ENCODE measurements at regions not wholly inside any gene's neighbourhood (a gene's known extent, or its start where the extent isn't known, plus 50 kb on each side); places are given as distances from the start of the nearest gene placed in this dataset.
"Not testable (repeated sequence)": the region's sequence is repeated elsewhere in the genome, so short reads cannot be mapped to it uniquely, and the experiment has no call there.

DNA sequence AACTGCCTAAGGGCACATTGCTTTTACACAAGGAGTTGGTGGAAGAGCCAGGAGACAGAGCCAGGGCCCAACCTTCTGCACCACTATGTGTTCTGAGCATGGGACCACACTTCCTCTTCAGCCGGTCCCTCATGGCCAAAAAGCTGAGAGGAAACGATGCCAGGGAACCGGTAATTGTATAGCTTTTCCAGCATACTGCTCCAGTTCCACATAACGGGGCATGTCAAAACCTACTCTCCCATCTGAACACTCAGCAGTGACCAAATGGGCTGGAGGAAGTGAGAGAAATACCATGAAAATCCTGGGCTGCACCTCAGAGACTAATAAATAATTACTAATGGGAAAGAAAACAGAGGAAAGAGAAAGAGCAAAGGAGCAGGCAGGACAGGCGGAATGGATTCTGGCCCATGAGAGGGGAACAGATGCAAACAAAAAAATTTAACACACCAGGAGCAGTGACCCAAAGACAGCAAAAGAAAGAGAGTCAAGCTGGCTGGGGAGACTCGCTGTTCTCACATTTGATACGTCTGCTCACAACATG, 52.0 kb upstream of the BMP2 start:
- no peak for DNase-seq (ENCODE audit: low read depth)

DNA sequence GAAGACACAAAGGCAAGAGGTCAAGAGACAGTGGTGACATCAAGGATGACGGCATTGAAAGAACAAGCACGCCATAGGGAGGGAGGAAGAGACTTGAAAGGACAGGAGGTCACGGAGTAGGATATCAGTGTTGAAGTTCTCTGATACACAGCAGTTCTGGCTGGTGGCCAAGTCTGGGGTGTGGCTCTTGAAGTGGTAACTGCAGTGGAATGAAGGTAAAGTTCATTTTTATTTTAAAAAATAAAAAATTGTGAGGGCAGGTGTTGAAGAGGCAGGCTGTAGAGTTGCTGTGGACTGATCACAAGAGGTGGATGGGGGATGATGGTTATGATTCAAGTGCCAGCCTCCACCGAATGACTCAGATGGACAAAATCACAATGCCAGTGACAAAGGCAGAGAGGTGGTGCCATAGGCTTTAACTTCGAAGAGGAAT, 53.2 kb upstream of the BMP2 start:
- no peak for DNase-seq (ENCODE audit: low read depth)

DNA sequence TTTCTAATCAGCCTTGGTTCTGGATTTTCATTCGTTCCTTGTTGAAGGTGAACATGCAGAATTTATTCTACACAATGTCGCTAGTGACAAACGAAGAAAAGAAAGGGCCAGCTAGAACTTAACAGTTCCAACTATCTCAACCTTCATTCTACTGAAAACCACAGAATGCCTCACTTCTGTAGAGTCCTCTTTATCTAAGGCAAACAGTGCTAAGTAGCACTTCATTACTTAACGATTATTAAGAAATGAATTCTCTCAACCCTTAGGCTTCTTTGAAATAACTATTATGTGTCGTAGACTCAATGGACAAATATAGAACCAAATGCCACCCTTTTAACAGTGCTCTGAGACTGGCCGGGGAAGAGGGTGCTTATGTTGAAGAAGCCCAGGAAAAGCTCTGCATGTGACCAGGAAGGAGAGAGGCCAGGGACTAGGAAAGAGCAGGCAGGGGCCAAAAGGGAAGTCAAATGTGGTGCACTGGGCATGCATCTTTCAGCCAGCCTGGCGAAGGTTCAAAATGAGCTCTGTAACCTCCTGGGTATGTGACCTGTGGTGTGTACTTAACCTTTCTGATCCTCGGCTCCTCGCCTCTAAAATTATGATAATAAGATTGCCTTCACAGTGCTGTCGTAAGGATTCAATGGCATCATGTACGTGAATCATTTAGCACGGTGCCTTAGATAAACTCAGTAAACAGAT, 55.4 kb upstream of the BMP2 start:
- no peak for DNase-seq (ENCODE audit: low read depth)

DNA sequence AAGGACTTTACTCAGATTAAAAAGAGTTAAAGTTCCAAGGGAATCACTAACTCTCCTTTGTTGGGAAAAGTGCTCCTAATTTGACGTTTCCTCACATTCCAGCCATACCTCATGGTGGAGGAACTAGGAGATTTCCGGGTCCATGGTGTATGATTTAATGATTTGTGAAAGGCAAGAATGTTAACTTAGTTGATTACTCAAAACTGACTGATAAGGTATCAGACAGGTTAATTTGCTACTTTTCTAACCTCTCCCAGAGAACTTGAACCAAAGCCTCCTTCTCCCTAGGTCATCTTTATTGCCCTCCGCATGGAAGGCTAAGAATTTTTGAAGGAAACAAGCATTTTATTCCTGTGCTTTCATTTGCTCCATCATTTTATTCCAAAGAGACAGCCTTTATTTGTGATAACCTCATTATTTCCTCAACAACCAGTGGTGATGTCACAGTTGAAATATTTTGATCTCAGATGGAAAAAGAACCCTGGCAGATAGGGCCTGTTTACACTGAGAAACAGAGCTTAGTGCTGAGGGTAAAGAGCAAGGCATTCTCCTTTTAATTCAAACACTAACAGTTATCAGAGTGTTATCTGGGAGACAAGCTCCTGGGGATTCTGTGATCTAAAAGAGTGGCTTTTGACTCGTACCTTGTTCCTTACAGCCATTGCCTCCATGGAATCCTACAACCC, 57.4 kb upstream of the BMP2 start:
- DNase-seq (ENCODE audit: low read depth) = no peak

DNA sequence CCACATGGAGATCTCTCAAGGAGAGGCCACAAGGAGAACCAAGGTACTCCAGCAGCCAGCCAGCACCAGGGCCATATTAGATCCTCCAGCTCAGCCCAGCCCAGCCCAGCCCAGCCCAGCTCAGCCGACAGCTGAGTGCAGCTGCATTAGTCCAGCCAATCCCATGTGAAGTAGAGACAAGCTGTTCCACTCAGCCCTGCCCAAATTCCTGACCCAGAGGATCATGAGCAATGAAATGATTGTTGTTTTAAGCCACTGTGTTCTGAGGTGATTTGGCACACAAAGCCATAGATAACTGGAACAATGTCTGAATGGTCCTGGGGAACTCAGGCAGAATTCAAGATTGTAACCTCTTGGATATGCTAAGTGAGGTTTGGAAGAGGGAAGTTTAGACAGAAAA, 59.5 kb upstream of the BMP2 start:
- no peak for DNase-seq (ENCODE audit: low read depth)

DNA sequence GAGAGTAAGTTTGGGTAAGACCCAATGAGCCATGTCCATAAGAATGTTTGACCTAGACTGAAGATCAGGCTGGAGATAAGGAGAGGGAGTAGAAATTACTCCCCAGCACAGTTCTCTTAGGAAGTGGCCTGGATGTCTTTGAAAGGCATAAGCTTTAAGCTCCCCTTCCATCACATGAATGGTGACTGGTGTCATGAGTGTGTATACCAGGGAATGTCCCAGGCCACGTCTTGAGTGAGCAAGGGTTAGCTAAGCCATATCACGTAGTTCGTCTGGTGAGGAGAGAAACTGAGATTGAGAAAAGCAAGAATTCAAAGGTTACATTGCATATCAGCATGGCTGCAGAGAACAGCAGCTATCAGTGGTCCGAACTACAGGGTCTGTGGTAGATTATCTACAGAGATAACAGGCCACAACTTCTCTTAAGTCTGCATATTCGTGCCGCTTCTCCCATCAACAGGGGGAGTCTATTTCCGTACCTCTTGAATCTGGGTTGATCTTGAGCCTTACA, 60.1 kb upstream of the BMP2 start:
- no peak for DNase-seq (ENCODE audit: low read depth)

DNA sequence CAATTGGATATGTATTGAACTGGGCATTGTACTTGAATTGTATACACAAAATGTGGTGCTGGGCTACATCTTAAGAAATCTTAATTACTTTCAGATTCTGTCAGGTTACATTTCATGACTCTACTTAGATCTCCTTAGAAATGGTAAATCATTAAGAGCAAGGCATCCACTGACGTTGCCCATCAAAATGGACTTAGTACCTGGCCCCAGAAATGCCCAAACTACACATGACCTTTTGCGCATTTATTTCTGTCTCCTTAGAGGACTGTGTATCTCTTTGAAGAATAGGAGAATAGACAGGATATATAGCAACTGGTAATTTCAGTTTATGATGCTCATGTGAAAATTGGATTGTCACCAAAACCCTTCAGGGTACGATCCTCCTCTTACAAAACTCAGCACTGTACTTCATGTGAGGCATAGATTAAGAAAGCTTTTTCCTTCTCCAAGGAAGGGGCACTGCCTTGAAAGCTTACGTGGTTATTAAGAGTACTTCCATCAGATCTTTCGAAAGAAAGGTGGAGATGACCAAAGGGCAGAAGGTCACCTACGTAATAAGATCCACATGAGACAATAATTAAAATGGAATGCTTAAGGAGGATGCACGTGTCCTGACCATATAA, 61.4 kb upstream of the BMP2 start:
- no peak for DNase-seq (ENCODE audit: low read depth)

DNA sequence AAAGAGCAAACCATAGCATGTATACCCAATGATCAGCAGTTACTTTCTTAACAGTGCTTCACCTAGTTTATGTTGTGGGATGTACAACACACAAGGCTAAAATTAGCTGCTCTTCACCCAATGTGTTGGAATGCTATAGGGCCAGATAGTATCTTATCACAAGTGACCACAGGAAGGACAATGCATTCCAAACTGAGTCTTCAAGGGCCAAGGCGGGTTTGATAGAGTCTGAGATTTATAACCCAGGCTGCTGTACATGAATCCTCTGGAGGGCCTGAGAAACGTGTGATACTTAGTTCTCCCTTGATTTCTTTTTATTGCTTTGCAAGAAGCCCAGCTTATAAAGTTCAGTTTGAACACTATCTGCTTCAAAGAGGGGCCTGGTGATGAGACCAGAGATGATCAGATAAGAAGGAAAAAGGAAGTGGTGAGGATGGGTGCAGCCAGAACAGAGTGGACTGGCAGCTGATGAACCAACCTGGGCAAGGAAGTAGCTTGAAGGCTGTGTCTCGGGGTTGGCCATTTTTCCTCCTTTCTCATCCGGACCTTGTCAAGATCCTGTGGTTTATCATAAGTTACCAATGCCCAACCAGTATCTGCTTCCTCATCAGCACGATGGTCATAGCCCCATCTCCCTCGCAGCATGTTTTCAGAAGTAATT, 62.2 kb upstream of the BMP2 start:
- no peak for DNase-seq (ENCODE audit: low read depth)

DNA sequence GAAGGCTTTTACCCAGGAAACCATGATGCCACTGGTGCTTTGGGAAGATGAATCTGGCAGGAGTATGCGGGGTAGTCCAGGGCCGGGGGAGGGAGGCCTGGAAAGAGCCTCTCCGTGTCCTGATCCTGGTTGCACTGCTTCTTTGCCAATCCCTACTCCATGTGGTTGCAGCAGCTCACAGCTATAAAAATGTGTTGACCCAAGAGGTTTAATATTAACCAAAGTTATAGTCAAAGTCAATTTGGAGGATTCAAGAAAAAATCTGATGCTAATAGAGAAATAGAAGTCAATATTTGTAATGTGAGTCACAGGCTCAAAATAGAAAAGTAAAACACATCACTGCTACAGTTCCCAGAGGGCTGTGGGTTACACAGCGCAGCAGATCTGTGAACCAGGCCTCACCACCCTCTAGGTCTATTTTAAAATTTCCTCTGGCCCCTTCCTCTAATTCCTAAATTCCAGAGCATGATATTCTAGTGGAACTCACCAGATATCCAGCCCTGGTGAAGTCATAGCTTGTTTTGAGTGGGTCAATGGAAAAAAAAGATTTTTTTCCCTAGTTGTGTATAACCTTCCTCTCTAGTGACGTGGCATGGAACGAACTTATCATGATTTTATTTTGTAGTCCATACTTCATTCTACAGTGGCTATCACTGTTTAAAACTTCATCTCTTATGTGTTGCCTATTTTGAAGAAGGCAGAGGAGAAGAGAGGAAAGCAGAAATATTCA, 63.2 kb upstream of the BMP2 start:
- DNase-seq (ENCODE audit: low read depth) = no peak

DNA sequence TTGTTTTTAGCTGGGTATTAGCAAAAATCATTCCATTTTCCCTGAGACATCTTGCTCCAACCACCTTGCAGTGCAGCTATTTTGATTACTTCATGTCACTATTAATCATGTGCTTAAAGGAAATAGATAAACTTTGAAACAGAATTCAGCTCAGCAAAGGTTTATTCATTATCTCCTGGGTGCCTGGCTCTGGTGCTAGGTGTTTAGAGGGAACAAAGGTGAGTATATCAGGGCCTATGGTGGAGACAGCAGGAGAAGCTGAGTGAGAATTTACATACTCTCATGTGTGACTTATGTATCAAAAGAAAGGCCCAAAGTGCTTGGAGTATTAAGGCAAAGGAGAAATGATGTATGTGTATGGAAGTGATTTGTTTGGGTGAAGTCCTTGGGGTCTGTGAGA, 63.8 kb upstream of the BMP2 start:
- DNase-seq (ENCODE audit: low read depth) = no peak

DNA sequence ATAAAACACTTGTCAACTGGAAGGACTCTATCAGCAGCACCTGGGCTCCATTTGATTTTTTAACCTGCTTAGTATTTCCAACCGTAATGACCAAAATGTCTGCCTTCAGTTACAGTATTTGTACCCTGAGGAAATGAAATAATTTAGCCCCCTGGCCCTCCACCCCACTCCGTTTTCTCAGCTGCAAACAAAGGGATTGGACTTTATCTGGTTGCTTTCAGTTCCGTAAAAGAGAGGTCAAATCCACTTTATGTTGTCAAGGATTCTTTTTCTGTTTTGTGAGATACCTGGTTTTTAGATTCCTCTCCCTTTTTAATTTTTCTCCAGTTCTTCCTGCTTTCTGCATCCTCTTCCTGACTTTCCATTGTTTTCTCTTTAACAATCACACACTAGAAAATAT, 64.4 kb upstream of the BMP2 start:
- DNase-seq (ENCODE audit: low read depth) = no peak

DNA sequence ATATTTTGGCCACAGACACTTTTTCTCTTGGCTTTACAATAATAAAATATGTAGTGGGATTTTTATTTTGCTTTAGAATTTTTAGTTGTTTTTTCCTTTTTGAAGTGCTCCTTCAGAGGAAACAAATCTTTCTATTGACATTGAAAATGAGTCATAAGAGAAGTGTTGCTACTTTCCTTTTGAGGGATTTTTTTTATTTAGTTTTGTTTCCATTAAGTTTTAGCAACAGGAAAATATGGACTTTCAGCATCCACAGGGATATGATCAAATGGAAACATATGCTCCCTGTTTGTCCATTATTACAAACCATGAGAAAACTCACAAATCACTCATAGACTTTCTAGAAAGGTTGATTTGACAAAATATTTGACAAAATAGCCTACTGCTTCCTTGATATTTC, 65.3 kb upstream of the BMP2 start:
- no peak for DNase-seq (ENCODE audit: low read depth)

DNA sequence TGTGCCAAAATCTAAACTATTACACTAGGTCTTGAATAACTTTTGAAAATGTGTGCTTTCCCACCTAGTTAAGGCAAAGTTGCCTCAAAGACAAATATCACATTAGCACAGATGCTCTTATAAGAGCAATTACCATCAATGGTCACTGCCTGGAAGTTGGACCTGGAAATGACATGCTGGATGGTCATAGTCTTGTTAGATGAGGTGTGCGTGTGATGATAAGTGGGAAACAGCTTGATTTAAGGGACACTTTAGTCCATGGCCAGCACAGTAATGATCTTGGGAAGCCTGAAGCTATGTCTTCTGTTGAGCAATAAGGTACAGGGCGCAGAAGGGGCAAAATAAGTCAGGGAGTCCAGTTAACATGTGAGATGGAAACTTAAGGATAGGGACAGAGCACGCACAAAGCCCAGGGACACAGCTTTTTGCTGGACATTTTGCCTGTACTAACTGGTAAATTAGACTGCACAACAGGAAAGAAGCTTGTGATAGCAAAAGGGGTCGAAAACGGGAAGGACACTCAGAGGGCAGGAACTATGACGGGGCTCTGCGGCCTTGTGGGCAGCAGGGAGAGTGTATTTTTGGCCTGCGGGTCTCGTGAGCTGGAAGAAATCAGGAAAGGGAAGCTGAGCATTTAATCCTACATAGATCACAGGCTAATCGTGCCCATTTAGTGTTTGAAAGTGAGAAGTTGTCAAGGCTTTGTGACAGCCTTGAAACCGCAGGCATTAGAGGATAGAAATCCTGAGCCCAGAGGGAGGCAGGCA, 66.7 kb upstream of the BMP2 start:
- DNase-seq (ENCODE audit: low read depth) = no peak

DNA sequence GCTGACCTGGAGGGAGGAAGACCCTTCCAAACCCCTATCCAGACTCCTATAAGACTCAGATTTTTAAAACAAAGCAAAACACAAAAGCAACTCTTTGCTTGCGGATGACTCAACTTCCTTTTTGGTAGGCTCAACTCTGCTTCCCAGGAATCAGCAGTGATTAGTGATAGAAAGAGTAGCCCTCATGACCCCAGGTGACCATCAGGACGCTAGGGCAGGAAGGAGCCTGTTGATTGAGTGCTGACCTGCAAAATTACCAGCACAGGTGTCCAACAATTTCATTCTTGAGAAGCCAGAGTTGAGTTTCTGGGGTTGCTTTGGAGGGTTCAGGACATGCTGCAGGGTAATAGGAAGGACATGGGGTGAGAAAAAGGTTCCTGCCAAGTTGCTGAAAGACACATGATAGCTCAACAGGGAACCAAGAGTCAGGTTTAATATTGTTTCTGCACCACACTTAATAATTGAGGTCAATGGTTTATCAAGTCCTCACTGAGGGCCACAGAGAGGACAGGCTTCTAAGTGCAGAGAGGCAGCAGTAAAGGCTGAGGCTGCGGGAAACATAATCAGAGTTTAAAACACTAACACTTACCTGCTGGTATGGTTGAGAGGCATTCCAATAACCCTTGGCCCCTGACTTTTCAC, 67.4 kb upstream of the BMP2 start:
- DNase-seq (ENCODE audit: low read depth) = no peak

DNA sequence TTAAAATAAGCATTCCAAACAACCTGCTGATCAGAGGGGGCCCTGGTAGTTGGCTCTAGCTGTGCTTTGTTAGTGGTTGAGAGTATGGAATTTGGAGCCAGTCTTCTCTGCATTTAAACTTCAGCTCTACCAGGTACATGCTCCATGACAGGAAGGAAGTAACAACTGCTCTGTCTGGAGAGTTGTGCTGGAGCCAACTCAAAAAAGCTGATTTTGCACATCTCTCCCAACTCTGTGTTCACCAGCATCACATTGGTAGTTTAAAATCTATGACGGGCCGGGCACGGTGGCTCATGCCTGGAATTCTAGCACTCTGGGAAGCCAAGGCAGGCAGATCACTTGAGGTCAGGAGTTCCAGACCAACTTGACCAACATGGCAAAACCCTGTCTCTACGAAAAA, 68.8 kb upstream of the BMP2 start:
- DNase-seq (ENCODE audit: low read depth) = no peak

DNA sequence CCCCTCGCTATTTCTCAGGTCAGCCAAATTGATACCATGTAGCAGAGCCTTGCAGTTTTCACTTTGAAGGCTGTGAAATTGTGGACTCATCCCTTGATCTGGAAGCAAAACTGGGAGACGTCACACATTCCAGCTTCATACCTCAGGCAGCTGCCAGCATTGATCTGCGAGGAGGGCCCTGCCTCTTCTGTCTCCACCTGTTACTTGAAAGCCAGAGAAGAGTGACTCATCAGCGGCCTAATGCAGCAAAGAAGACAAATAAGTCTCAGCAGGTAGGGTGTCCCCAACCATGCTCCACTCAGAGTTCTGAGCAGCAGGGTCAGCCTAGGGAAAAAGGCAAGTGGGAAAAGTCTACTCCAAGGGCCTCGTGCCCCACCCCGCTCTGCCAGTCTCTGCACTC, 69.4 kb upstream of the BMP2 start:
- DNase-seq (ENCODE audit: low read depth) = no peak

DNA sequence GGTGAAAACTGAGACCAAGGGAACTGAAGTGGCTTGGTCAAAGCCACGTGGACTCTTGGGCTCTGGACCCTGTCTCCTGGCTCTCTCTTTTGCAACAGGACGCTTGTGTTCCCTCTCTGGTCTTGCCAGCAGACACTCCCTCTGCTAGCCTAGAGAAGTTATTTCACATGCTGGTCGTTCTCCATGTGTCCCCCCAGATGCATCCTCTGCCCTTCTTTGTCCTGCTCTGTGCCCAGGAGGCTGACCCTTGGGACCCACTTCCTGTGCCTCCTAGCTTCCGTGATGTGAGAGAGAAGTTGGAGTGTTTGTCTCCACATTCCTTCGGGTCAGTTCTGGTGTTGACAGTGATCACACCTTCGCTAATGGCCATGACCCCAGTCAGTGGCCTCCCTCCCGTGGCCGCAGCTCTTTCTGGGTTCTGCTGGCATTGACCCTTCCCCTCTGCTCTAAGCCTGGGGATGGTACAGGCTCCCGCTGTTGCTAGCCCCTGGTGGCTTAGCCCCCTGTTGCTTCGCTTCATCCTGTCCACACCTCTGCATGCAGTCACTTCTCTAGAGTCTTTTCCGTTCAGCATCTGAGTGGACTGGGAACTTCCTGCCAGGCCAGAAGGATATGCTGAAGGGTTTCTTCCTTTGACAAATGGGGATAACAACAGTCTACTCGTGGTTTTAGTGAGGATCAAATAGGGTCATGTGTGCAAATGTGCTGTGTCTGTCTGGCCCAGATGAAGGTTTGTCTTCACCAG, 70.1 kb upstream of the BMP2 start:
- no peak for DNase-seq (ENCODE audit: low read depth)

DNA sequence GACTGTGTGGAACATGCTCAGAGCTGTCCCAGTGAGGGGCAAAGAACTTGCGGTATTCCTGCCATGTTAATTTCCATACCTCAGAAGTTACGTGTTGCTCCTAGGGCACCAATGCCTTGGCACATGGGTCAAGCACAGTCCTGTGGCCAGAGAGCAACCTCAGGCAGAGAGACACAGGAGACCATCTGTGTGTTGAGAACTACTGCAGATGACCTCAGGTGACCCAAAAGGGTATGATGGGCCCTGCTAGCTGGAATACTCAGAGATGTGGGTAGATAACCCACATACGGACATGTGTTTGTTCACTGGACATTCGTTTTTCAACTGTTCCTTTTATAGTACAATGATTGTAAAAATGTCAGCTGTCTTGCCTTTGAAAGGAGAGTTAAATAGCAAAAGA, 71.5 kb upstream of the BMP2 start:
- DNase-seq (ENCODE audit: low read depth) = no peak

DNA sequence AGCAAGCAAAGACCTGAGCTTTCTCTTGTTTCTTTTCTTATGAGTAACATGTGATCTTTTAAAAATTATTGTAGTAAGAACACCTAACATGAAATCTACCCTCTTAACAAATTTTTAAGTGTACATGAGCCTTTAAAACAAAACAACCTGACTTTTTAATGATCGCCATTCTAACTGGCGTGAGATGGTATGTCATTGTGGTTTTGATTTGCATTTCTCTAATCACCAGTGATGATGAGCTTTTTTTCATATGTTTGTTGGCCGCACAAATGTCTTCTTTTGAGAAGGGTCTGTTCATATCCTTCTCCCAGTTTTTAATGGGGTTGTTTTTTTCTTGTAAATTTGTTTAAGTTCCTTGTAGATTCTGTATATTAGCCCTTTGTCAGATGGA, 73.7 kb upstream of the BMP2 start:
- DNase-seq (ENCODE audit: low read depth) = not testable (repeated sequence)
